ENCODE measurements at regions not wholly inside any gene's neighbourhood (a gene's known extent, or its start where the extent isn't known, plus 50 kb on each side); places are given as distances from the start of the nearest gene placed in this dataset.

- WGBS (ENCODE audit: missing lambda C conversion rate), result 36% methylated on average over 11 of the region's 11 CpGs
- ChIA-PET POLR2A (no interaction called here), CTCF (interaction anchor here (1.0 to 1.9 kb wide), 4 partner anchors 8 to 478 kb away, joined by 4 to 7 read pairs (median 4); no protein-coding TSS in a partner anchor)
- Histone ChIP-seq H3K4me2 (no peak overlapping the region), H3K27ac (no peak overlapping the region), H3K9me3 (no peaks in the 10 kb centered on the region), H3K4me3 (no peak overlapping the region), H3K4me1 (no peaks in the 10 kb centered on the region)
- DNase-seq (ENCODE audit: low read depth in 1 of 2, low spot score in 1 of 2), result no peak
- no peak for ATAC-seq
- no peak for FAIRE-seq
- TF ChIP-seq ZC3H11A (IDR thresholded peaks at IDR 0.05) (no peak), E2F6 (IDR thresholded peaks at IDR 0.05; ENCODE audit: borderline replicate concordance, low read depth) (no peak), HOXA7 (CRISPR knock-in tag; IDR thresholded peaks at IDR 0.05) (no peak)
Observed at GRCh38 chr19:30087381-30088138, 145.5 kb downstream of the URI1 start.

DNA sequence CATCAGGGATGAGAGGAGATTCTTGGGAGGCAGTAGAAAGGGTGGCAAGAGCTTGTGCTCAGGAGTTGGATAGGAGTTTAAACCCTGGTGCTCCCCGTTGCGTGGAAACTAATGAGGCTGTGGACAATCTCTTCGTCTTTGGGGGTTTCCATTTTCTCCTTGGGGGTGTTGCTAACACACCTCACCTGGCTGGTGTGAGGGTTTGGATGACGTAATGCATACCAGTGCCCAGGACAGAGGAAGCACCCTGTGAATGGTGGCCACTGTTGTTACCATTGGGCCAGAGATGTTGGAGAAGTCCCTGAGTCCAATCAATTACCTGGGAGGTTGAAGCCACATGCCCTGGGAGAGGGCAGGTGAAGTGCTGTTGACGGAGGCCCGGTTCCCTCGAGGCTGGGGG is 146.5 kb downstream of the URI1 start:
- FAIRE-seq (no peak), ATAC-seq (no peak), DNase-seq (ENCODE audit: low read depth in 1 of 2, low spot score in 1 of 2) (no peak)
- no peaks in the 10 kb centered on the region for H3K9me3 ChIP-seq
- no peaks in the 10 kb centered on the region for H3K4me1 ChIP-seq
- POLR2A ChIA-PET, result no interaction called here
- no peak overlapping the region for H3K27ac ChIP-seq
- TF ChIP-seq TFCP2L1 (CRISPR knock-in tag; IDR thresholded peaks at IDR 0.05) (no peak), ATOH8 (CRISPR knock-in tag; IDR thresholded peaks at IDR 0.05; ENCODE audit: low read depth) (no peak), EHMT2 (IDR thresholded peaks at IDR 0.05; ENCODE audit: low read depth) (no peak), NPAS2 (CRISPR knock-in tag; IDR thresholded peaks at IDR 0.05; ENCODE audit: borderline replicate concordance) (no peak), CEBPB (IDR thresholded peaks at IDR 0.05) (no peak), MAFK (IDR thresholded peaks at IDR 0.05; ENCODE audit: partially characterized antibody) (no peak), RCOR1 (IDR thresholded peaks at IDR 0.05; ENCODE audit: low read depth, low read length) (no peak), HOXA7 (CRISPR knock-in tag; IDR thresholded peaks at IDR 0.05) (no peak), MAZ (IDR thresholded peaks at IDR 0.05; ENCODE audit: borderline replicate concordance, low read depth, low read length) (no peak), POLR2AphosphoS2 (conservative IDR thresholded peaks at IDR 0.05; ENCODE audit: low read length) (no peak), GATA3 (IDR thresholded peaks at IDR 0.05; ENCODE audit: borderline replicate concordance) (no peak), FOSB (CRISPR knock-in tag; IDR thresholded peaks at IDR 0.05) (no peak), HMGXB4 (CRISPR knock-in tag; IDR thresholded peaks at IDR 0.05; ENCODE audit: borderline replicate concordance) (no peak), EHF (CRISPR knock-in tag; IDR thresholded peaks at IDR 0.05) (no peak), ESRRA (IDR thresholded peaks at IDR 0.05; ENCODE audit: borderline replicate concordance, low read length) (no peak), BCL3 (IDR thresholded peaks at IDR 0.05) (no peak), MYC (IDR thresholded peaks at IDR 0.05; ENCODE audit: borderline replicate concordance, low read length) (no peak), KDM5A (IDR thresholded peaks at IDR 0.05) (no peak), CHD2 (IDR thresholded peaks at IDR 0.05; ENCODE audit: low read length, partially characterized antibody) (no peak)
- TF ChIP-seq, protein P1, sequence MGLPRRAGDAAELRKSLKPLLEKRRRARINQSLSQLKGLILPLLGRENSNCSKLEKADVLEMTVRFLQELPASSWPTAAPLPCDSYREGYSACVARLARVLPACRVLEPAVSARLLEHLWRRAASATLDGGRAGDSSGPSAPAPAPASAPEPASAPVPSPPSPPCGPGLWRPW (IDR thresholded peaks at IDR 0.05), result no peak
- no peak overlapping the region for H3K4me2 ChIP-seq
- no peak overlapping the region for H3K4me3 ChIP-seq
- WGBS (ENCODE audit: missing lambda C conversion rate), result 38% methylated on average over 7 of the region's 7 CpGs
- CTCF ChIA-PET, result interaction anchor here (1.0 to 1.9 kb wide), 4 partner anchors 9 to 479 kb away, joined by 4 to 7 read pairs (median 4); no protein-coding TSS in a partner anchor

Data from A549 (cell line).